H9 (cell line): ENCODE measurements at regions not wholly inside any gene's neighbourhood (a gene's known extent, or its start where the extent isn't known, plus 50 kb on each side); places are given as distances from the start of the nearest gene placed in this dataset.

Experiments
- DNase-seq: peaks from one replicate; pipeline ENCODE4 v3.0.0-alpha.2; 2017
- H2AFZ ChIP-seq: one replicate; pipeline ENCODE4 v1.6.1; 2013; ENCODE audit warnings: mild to moderate bottlenecking, low read length, control low read depth, moderate library complexity
- H2AK5ac ChIP-seq: 2 replicates; pipeline ENCODE4 v1.6.1; 2013; ENCODE audit warnings: low read length, control low read depth, mixed read lengths; ENCODE audit not compliant: insufficient read length
- H2BK120ac ChIP-seq: one replicate; pipeline ENCODE4 v1.6.1; 2013; ENCODE audit warnings: low read depth, mild to moderate bottlenecking, low read length, control low read depth, inconsistent platforms; ENCODE audit not compliant: poor library complexity, severe bottlenecking
- H2BK12ac ChIP-seq: 2 replicates; pipeline ENCODE4 v1.6.1; 2013; ENCODE audit warnings: low read length, control low read depth, mixed read lengths, low read depth; ENCODE audit not compliant: insufficient read length
- H2BK15ac ChIP-seq: 2 replicates; pipeline ENCODE4 v1.6.1; 2013; ENCODE audit warnings: low read depth, low read length, control low read depth
- H2BK20ac ChIP-seq: one replicate; pipeline ENCODE4 v1.6.1; 2013; ENCODE audit warnings: low read depth, mild to moderate bottlenecking, low read length, control low read depth, inconsistent platforms; ENCODE audit not compliant: poor library complexity, severe bottlenecking
- H2BK5ac ChIP-seq: 2 replicates; pipeline ENCODE4 v1.6.1; 2013; ENCODE audit warnings: low read length, control low read depth, mixed read lengths; ENCODE audit not compliant: insufficient read length
- H3K14ac ChIP-seq: 2 replicates; pipeline ENCODE4 v1.6.1; 2013; ENCODE audit warnings: low read length, control low read depth; ENCODE audit not compliant: insufficient read depth
- H3K18ac ChIP-seq: 2 replicates; pipeline ENCODE4 v1.6.1; 2013; ENCODE audit warnings: low read depth, mild to moderate bottlenecking, mixed read lengths, low read length, control low read depth; ENCODE audit not compliant: insufficient read length
- H3K23ac ChIP-seq: 2 replicates; pipeline ENCODE4 v1.6.1; 2013; ENCODE audit warnings: low read length, control low read depth, mixed read lengths, low read depth; ENCODE audit not compliant: insufficient read length
- H3K23me2 ChIP-seq: 2 replicates; pipeline ENCODE4 v1.6.1; 2013; ENCODE audit warnings: low read depth, mild to moderate bottlenecking, mixed read lengths, low read length, control low read depth; ENCODE audit not compliant: insufficient read length, poor library complexity, severe bottlenecking
- H3K27ac ChIP-seq: 2 replicates; pipeline ENCODE4 v1.5.1; 2013; ENCODE audit warnings: low read length, control low read depth, mixed read lengths, low read depth; ENCODE audit not compliant: insufficient read length
- H3K27me3 ChIP-seq: 2 replicates; pipeline ENCODE4 v1.6.1; 2013; ENCODE audit warnings: low read length, control low read depth, inconsistent platforms; ENCODE audit not compliant: insufficient read depth
- H3K4ac ChIP-seq: 2 replicates; pipeline ENCODE4 v1.6.1; 2013; ENCODE audit warnings: low read depth, mild to moderate bottlenecking, control low read depth, inconsistent platforms, low read length, moderate library complexity
- H3K4me1 ChIP-seq: 2 replicates; pipeline ENCODE4 v1.6.1; 2013; ENCODE audit warnings: low read length, control low read depth, inconsistent platforms; ENCODE audit not compliant: insufficient read depth
- H3K4me2 ChIP-seq: 2 replicates; pipeline ENCODE4 v1.6.1; 2013; ENCODE audit warnings: low read length, control low read depth, mixed read lengths; ENCODE audit not compliant: insufficient read length, insufficient read depth
- H3K56ac ChIP-seq: 2 replicates; pipeline ENCODE4 v1.6.1; 2013; ENCODE audit warnings: low read depth, mild to moderate bottlenecking, mixed read lengths, low read length, control low read depth; ENCODE audit not compliant: insufficient read length
- H3K79me1 ChIP-seq: 2 replicates; pipeline ENCODE4 v1.6.1; 2013; ENCODE audit warnings: low read depth, mild to moderate bottlenecking, moderate library complexity, low read length, control low read depth, inconsistent platforms; ENCODE audit not compliant: insufficient read depth, poor library complexity, severe bottlenecking
- H3K79me2 ChIP-seq: 2 replicates; pipeline ENCODE4 v1.6.1; 2013; ENCODE audit warnings: low read length, control low read depth, inconsistent platforms; ENCODE audit not compliant: insufficient read depth
- H3K9ac ChIP-seq: 2 replicates; pipeline ENCODE4 v1.6.1; 2013; ENCODE audit warnings: low read length, control low read depth, mixed read lengths; ENCODE audit not compliant: insufficient read length; ENCODE audit errors: extremely low read depth
- H3K9me3 ChIP-seq: one replicate; pipeline ENCODE4 v1.6.1; 2013; ENCODE audit warnings: low read depth, low read length, inconsistent platforms; ENCODE audit not compliant: control insufficient read depth
- H3T11ph ChIP-seq: one replicate; pipeline ENCODE4 v1.6.1; 2013; ENCODE audit warnings: mild to moderate bottlenecking, low read length, control low read depth, inconsistent platforms
- H4K20me1 ChIP-seq: one replicate; pipeline ENCODE4 v1.6.1; 2013; ENCODE audit not compliant: control insufficient read depth, insufficient read length, insufficient read depth
- H4K5ac ChIP-seq: 2 replicates; pipeline ENCODE4 v1.6.1; 2013; ENCODE audit warnings: low read depth, mild to moderate bottlenecking, mixed read lengths, low read length, control low read depth; ENCODE audit not compliant: insufficient read length
- H4K8ac ChIP-seq: replicated peaks from 2 replicates; pipeline ENCODE4 v1.6.1; 2013; ENCODE audit warnings: low read length, control low read depth, mixed read lengths, low read depth; ENCODE audit not compliant: insufficient read length
- H4K91ac ChIP-seq: 2 replicates; pipeline ENCODE4 v1.6.1; 2013; ENCODE audit warnings: low read depth, mild to moderate bottlenecking, moderate library complexity, mixed read lengths, low read length, control low read depth; ENCODE audit not compliant: insufficient read length
- H3K27ac Mint-ChIP-seq, 3 experiments: 2 replicates in 2 of 3; 3 replicates in 1 of 3; pipeline ENCODE4 v1.8.0; 2020 to 2021; ENCODE audit warnings: mixed read lengths in 3 of 3, mild to moderate bottlenecking in 1 of 3, moderate library complexity in 1 of 3
- H3K27me3 Mint-ChIP-seq: 2 replicates; pipeline ENCODE4 v1.8.0; 2021; ENCODE audit warnings: low read depth, mild to moderate bottlenecking, moderate library complexity, mixed read lengths
- H3K36me3 Mint-ChIP-seq, 3 experiments: 2 replicates in 2 of 3; 3 replicates in 1 of 3; pipeline ENCODE4 v1.8.0; 2020 to 2021; ENCODE audit warnings: low read depth in 3 of 3, mixed read lengths in 3 of 3; ENCODE audit not compliant: insufficient read depth in 1 of 3
- H3K4me1 Mint-ChIP-seq, 2 experiments: 2 replicates each; pipeline ENCODE4 v1.8.0; 2020; ENCODE audit warnings: mixed read lengths in 2 of 2
- H3K4me3 Mint-ChIP-seq, 2 experiments: 2 replicates in 1 of 2; 3 replicates in 1 of 2; pipeline ENCODE4 v1.8.0; 2020 to 2021; ENCODE audit warnings: mild to moderate bottlenecking in 2 of 2, mixed read lengths in 2 of 2, moderate library complexity in 1 of 2
- H3K9me3 Mint-ChIP-seq, 2 experiments: 2 replicates in 1 of 2; 3 replicates in 1 of 2; pipeline ENCODE4 v1.8.0; 2020; ENCODE audit warnings: mild to moderate bottlenecking in 2 of 2, mixed read lengths in 2 of 2, moderate library complexity in 1 of 2
- CTCF ChIP-seq: fragments of 200-600 bp; sonication (generic); conservative IDR thresholded peaks from 3 replicates; pipeline ENCODE4 v1.8.0; 2021; ENCODE audit warnings: antibody characterized with exemption, mild to moderate bottlenecking
- WGBS: extraction: QIAGEN DNeasy Blood & Tissue Kit; methylation state at CpG from one replicate; pipeline ENCODE4 v1.1.7; 2013; ENCODE audit warnings: missing lambda C conversion rate, low lambda C conversion rate, mixed read lengths; ENCODE audit not compliant: insufficient read length; ENCODE audit errors: extremely low coverage; 5-methylcytosine and 5-hydroxymethylcytosine counted together

- no peaks in the 10 kb centered on the region for H3K23me2 ChIP-seq
- no peak overlapping the region for H3K14ac ChIP-seq
- H3K79me2 ChIP-seq = no peaks in the 10 kb centered on the region
- no peak overlapping the region for H2AK5ac ChIP-seq
- Mint-ChIP-seq H3K4me3 (no peak overlapping the region), H3K27me3 (peaks cover 7% of the 10 kb centered on the region), H3K4me1 (peaks cover 2% of the 10 kb centered on the region in 2 experiments; a peak in 1 of 4 replicates), H3K36me3 (no peaks in the 10 kb centered on the region; a peak in 1 of 7 replicates), H3K27ac (no peak overlapping the region), H3K9me3 (0 out of 5 replicates have a peak, but pooled peaks cover 0 to 2% of the 10 kb centered on the region in 2 experiments)
- H3K4me2 ChIP-seq = no peak overlapping the region
- H4K91ac ChIP-seq = no peak overlapping the region
- no peaks in the 10 kb centered on the region for H3K79me1 ChIP-seq
- WGBS = no CpG with 5 or more reads among the region's 1 CpG
- no peak for TF ChIP-seq CTCF
- H2BK15ac ChIP-seq = no peak overlapping the region
- H2BK20ac ChIP-seq = no peak overlapping the region
- H3T11ph ChIP-seq = no peak overlapping the region
- H3K27ac ChIP-seq = no peak overlapping the region
- no peak overlapping the region for H3K9ac ChIP-seq
- no peaks in the 10 kb centered on the region for H3K4me1 ChIP-seq
- no peak overlapping the region for H2BK120ac ChIP-seq
- no peak for DNase-seq
- no peaks in the 10 kb centered on the region for H4K20me1 ChIP-seq
- no peak overlapping the region for H3K56ac ChIP-seq
- no peak overlapping the region for H2AFZ ChIP-seq
- no peak overlapping the region for H4K5ac ChIP-seq
- no peak overlapping the region for H2BK12ac ChIP-seq
- H3K18ac ChIP-seq = no peak overlapping the region
- H3K4ac ChIP-seq = no peak overlapping the region
- no peaks in the 10 kb centered on the region for H3K9me3 ChIP-seq
- H3K23ac ChIP-seq = no peak overlapping the region
- H3K27me3 ChIP-seq = no peaks in the 10 kb centered on the region
- H4K8ac ChIP-seq = no peak overlapping the region
- H2BK5ac ChIP-seq = no peak overlapping the region
Observed at GRCh38 chr7:142471820-142472219, 214.0 kb upstream of the PRSS58 start.
